GM19455 (cell line): ENCODE measurements at regions not wholly inside any gene's neighbourhood (a gene's known extent, or its start where the extent isn't known, plus 50 kb on each side); places are given as distances from the start of the nearest gene placed in this dataset.
"Not testable (repeated sequence)": the region's sequence is repeated elsewhere in the genome, so short reads cannot be mapped to it uniquely, and the experiment has no call there.

Experiments used
- ATAC-seq: cut with Tn5 transposase; IDR thresholded peaks from one replicate; pipeline ENCODE4 v1.9.1; 2021; ENCODE audit not compliant: unreplicated experiment

DNA sequence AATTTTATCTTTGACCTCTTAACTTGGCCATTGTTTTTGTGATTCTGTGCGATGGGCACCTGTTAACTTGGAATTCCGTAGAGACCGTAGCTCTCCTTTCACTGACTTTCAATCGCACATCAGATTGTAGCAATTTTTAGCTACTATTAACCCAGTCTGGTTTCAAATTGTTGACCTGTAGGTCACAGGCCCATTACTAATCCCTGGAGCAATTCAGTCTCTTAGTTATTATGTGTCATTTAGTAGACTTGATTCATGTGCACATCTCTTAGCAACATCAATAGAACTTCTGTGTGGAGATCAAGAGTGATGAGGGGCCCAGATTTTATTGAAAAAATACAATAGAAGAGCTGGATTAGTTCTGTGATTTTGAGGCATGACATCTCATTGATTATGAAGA, 549.6 kb upstream of the SLC10A2 start:
- ATAC-seq = no peak

DNA sequence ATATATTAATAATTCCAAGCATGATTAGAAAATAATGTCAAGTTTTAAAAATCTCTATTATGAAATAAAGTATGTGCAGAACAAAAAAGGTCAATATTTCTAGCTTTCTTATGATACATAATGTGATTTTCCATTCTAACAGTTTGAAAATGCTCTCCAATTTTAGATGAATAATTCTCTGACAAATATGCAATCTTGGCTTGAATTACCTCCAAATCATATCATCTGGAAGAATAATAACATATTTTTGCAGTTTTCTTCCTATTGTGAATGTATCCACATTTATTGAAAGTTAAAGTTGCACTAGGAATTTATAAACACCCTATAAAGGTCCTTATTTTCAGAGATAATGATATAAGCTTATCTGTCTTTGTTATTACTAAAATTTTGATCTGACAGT, 548.5 kb upstream of the SLC10A2 start:
- ATAC-seq = no peak

DNA sequence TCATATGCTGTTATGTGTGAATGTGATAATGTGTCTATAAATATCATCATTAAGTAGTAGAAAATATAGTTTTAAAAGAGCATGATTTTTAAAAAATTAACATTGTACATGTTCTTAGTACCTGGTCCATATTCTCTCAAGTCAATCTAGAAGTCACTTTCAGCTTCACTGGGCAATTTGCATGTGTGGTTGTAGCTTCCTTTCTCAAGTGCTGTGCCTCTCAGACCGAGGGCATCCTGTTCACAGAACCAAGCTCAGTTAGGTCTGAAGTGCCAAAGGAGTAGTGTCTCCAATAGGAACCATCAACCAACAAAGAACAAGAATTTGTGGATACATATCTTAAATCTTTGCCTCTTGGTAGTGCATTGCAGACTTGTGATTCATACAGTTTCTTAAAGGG, 541.8 kb upstream of the SLC10A2 start:
- peak; percentile 52 for ATAC-seq

- ATAC-seq = no peak
Measured at GRCh38 chr13:103605546-103606326, 539.5 kb upstream of the SLC10A2 start.

DNA sequence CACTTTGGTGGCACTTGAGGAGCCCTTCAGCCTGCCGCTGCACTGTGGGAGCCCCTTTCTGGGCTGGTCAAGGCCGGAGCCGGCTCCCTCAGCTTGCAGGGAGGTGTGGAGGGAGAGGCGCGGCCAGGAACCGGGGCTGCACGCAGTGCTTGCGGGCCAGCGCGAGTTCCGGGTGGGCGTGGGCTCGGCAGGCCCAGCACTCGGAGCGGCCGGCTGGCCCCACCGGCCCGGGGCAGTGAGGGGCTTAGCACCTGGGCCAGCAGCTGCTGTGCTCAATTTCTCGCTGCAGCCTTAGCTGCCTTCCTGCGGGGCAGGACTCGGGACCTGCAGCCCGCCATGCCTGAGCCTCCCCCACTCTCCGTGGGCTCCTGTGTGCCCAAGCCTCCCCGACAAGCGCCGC, 533.7 kb upstream of the SLC10A2 start:
- not testable (repeated sequence) for ATAC-seq

DNA sequence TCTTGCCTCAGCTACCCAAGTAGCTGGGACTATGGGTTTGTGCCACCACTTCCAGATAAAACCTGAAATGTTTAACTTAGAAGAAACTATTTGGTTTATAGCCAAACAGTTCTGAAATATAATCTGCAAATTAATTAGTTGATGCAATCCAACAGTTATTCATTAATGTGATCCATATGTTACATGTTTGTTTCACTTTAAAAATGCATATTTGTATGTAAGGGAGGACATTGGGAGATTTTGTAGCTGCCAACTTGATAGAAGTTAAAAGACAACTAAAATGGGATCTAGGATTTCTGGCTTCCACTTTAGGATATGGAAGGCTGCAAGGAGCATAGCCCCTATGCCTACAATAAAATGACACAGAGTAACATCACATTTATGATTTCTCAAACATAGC, 532.5 kb upstream of the SLC10A2 start:
- no peak for ATAC-seq

DNA sequence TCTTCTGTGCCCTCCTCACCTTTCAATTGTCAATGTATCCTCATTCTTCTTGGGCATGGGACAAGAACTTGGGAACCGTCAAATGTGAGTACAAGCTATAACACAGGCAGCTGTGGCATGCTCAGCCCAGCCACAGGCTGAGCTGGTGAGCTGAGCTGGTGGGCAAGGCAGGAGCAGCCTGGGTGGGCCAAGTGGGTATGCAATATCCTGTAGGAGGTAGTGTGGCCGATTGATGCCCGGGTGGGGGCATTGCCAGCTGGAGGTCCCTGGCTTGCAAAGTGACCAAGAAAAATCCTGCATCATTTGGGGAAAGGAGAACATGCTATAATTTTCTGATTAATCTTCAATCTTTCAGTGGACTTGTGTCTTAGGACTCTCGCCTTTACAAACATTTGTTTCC, 507.2 kb upstream of the SLC10A2 start:
- ATAC-seq = no peak

DNA sequence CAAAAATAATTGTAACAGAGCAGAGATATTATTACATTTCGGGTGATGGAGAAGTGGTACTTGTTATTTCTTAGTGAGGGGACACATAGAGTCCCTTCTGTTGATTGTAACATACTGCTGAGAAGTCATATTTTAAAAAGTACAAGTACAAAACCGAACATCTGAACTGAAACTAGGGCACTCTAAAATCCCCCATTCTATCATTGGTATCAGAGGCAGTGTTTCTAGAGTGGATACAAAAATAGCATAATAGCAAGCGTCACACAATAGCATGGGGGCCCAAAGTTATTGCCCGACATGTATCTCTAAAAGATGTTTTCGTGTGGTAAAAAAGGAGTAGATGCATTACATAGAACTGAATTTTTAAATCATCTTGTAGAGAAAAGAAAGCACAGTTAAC, 502.1 kb upstream of the SLC10A2 start:
- ATAC-seq = no peak

DNA sequence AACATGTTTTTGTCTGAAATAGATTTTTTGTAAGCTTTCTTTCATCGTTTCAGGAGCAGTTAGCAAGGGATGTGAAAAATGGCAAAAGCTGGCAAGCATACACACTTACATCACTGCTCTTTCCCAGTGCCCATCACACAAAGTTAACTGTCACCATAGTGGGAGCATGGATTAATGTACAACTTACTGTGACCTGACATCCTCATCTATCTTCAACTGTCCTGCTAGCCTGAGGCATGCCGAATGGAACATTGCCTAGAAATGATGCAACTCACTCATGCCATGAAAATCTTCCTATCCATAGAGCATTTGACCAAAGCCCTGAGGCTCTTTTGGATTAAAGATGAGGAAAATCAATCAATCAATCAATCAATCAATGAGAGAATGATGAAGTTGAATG, 491.7 kb upstream of the SLC10A2 start:
- ATAC-seq = no peak

GRCh38 chr13:103556681-103557080, 490.5 kb upstream of the SLC10A2 start:
- ATAC-seq = no peak

- no peak for ATAC-seq
Measured at GRCh38 chr13:103547914-103548313, 481.7 kb upstream of the SLC10A2 start.

DNA sequence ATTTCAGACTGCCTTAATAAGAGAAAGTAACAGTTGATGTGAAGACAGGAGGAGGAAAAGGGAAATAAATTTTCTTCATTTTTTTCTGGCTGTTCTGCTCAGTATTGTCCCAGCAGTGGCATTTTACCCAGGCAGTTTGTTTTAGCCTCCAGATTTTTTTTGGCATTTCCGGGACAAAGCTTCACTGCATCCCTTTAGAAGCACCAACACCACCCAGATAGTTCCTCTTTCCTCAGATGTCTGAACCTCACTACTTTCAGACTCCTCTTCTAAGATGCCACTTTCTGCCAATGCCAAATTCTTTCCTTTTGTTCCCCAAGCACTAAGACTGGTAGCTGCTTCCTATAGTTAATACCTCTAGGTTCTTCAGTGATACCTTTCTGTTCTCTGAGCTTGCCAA, 480.1 kb upstream of the SLC10A2 start:
- no peak for ATAC-seq

- ATAC-seq = no peak
Measured at GRCh38 chr13:103542648-103543047, 476.4 kb upstream of the SLC10A2 start.

DNA sequence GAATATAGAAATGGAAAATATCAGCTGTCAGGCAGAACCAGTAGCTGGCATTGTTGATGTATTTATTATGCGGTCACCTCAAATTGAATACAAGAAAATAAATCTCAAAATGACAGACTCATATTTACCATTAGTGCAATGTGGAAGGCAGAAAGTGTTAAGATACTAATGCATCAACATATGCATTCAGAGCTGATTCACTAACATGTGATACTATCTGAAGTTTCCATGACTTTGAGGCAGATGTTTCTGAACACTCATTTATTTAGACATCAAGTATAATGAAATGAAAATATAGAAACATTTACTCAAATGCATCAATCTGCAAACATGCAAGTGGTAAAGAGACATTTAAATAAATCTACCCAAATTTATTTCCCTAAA, 474.2 kb upstream of the SLC10A2 start:
- ATAC-seq = no peak

GRCh38 chr13:103539721-103540381, 473.6 kb upstream of the SLC10A2 start:
- no peak for ATAC-seq

- ATAC-seq = no peak
Measured at GRCh38 chr13:103539265-103539664, 473.0 kb upstream of the SLC10A2 start.

GRCh38 chr13:103537616-103538015, 471.4 kb upstream of the SLC10A2 start:
- ATAC-seq = no peak

DNA sequence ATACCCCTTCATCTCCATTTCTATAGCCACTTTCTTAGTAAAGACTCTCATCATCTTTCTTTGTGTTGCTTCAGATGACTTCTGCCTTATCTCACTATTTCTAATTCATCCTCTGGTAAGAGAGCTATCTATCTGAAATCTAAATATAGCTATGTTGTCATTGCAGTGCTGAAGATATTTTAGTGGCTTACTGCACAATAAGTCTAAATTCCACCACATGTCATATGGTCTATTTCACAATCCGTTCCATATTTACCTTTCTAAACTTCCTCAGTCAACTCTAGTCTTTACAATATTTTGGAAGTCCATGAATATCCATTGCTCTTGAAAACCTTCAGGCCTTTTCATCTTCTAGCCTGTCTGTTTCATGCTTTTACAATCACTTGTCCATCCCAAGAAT, 465.1 kb upstream of the SLC10A2 start:
- ATAC-seq = no peak

GRCh38 chr13:103528437-103528836, 462.2 kb upstream of the SLC10A2 start:
- no peak for ATAC-seq

GRCh38 chr13:103525530-103525929, 459.3 kb upstream of the SLC10A2 start:
- ATAC-seq = no peak

GRCh38 chr13:103523858-103524257, 457.6 kb upstream of the SLC10A2 start:
- no peak for ATAC-seq

GRCh38 chr13:103521532-103521931, 455.3 kb upstream of the SLC10A2 start:
- ATAC-seq = no peak

- no peak for ATAC-seq
Measured at GRCh38 chr13:103517768-103518102, 451.5 kb upstream of the SLC10A2 start.
